KG1 (cell line): ENCODE measurements at regions not wholly inside any gene's neighbourhood (a gene's known extent, or its start where the extent isn't known, plus 50 kb on each side); places are given as distances from the start of the nearest gene placed in this dataset.

ENCODE experiments used
- DNase-seq: peaks from one replicate; lab custom pipeline; 2025; lab: John Stamatoyannopoulos, UW

GRCh38 chr12:107347261-107347660 lies 253.9 kb upstream of the CRY1 start:
- no peak for DNase-seq

- no peak for DNase-seq
Observed at GRCh38 chr12:107349008-107349747, 255.8 kb upstream of the CRY1 start.

- no peak for DNase-seq
Observed at GRCh38 chr12:107349839-107350238, 256.5 kb upstream of the CRY1 start.

DNA sequence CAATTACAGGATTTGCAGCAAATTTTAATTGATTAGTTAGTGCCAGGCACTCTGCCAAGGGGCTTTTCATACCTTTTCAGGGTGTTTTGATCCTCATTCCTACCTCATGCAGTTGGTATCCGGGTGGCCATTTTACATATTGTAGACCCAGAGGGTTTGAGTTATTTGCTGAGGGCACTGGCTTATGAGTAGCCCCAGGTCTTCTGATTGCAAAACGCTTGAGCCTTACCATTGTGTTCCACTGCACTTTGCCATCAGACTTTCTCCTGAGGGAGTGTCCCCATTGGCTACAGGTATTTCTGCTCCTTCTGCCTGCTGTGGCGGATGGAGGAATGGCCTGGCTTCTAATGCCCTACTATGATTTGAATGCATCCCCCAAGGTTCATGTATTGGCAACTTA lies 257.8 kb upstream of the CRY1 start:
- no peak for DNase-seq

GRCh38 chr12:107351713-107352112 lies 258.4 kb upstream of the CRY1 start:
- DNase-seq: no peak

DNA sequence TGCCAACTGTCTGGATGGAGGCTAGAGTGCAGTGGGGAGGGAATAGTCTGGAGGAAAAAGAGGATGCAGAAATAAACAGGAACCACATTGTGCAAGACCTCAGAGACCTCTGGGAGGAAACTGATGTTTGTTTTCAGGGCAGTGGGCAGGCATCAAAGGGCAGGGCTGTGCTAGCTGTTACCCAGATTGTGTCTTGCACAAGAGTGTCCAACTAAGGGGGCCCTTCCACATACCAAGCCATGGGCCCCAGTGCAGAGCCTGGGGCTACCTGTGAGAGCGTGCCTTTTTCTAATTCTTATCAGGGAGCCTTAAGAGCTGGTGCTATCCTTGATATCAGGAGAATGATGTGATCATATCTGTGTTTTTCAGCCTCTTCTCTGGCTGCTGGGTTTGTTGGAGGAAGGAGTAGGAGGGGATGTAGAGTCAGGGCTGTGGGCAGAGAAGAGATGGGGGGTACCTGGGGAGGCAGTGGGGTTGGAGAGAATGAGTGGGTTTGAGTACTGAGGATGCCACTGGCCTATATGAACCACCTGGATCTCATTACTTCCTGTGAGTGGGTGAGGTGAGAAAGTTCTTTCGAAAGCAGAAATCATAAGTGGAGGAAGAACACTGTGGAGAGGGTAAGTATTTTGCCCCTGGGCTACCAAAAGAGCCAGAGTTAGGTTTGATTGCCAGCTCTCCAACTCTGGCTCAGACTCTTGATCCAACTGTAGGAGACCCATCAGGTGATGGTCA lies 259.2 kb upstream of the CRY1 start:
- DNase-seq: no peak

DNA sequence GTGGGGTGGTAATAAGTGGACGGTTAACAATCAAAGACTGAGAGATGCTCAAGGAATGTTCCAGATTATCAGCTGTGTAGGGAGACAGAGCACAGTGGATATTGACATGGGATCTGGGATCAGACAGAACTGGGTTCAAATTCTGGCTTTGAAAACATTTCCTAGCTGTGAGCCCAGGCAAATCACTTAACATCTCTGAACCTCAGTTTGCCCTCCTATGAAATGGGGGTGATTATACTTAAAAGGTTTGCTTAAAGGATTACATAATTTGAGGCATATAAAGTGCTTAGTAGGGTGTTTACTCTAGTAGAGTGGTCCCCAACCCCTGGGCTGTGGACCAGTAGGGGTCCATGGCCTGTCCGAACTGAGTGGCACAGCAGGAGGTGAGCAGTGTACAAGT lies 260.0 kb upstream of the CRY1 start:
- no peak for DNase-seq

DNA sequence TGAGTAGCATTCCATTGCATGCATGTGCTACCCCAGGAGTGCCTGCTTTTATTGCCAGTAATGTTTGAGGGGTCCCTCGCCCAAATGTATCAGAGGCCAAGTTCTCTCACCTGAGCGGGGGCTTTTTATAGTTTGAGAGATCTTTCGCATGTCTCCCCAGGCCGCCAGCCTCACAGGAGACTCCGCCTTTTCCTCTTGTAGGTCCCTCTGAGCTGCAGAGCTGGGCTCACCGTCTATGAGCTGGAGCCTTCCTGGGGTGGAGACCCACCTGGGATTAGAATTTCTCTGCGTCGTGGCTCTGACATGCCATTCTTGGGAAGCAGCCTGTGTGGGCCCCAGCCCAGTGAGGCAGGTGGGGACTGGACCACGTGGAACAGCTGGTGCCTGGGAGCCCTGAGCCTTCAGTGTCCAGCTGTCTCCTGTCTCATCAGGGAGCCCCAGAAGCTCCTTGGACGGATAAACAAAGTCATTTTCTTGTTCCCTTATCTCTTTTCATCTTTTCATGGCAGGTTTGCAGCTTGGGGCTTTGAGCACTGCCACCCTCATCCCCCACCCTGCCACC lies 261.7 kb upstream of the CRY1 start:
- DNase-seq: no peak

DNA sequence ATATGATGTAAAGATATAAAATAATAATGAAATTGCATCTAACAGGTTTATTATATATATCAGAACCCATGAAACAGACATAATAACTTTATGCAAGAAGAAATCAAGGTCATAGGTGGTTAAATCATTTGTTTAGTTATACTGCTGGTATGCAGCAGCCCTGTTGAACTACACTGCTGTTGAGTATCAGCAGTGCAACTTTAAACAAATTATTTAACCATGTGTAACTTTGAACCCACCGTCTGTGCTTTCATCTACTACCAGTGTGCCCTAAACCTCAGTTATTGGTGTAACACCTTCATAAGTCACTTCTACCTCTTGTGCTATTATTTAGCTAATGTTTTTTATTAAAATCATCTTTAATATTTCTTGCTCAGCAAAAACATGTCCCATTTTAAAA lies 262.3 kb upstream of the CRY1 start:
- no peak for DNase-seq

DNA sequence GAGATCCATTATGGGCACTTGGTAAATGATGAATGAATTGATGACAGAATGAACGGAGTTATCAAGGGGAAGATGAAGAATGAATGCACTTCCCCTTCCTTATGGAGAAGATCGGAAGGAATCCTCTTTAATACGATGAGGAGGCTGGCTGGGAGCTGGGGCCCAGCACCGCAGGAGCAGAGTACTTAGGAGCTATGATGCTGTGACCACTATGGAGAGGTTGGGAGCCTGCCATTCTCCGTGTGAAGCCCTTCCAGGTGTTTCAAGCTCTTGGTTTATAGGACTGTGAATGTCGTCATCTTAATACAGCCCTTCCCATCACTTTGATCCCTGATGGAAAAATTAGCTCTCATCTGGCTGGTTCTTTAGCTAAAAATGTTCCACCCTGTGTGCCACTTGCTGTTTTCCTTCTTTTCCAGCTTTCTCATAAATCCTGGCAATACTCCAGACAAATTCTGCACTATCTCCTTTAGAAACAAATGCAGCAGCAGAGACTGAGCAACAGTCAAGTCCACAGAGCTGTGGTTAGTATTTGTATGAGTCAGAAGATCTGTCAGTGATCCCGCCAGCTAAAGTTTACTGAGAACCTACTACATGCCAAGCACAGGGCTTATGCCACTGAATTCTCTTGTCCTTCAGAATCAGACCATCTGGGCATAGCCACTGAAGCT lies 263.1 kb upstream of the CRY1 start:
- DNase-seq: no peak

- DNase-seq: no peak
Observed at GRCh38 chr12:107356937-107357295, 263.6 kb upstream of the CRY1 start.

- no peak for DNase-seq
Observed at GRCh38 chr12:107359382-107359781, 266.0 kb upstream of the CRY1 start.

DNA sequence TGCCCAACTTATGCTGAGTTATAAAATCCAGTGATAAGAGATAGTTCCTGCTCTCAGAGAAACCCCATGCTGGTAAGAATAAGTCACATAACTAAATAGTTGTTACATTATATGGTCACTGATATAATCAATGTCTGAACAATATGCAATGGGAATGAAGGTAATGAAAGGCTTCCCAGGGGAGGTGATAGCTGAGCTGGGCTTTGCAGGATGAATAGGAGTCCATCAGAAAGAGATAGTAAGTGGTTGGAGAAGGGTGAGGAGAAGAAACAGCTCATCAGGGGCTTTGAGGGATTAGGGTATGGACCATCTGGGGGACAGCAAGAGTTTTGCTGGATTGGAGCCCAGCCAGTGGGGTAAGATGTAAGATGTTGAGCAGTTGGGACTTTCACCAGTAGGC lies 266.7 kb upstream of the CRY1 start:
- no peak for DNase-seq

- no peak for DNase-seq
Observed at GRCh38 chr12:107360482-107360881, 267.1 kb upstream of the CRY1 start.

DNA sequence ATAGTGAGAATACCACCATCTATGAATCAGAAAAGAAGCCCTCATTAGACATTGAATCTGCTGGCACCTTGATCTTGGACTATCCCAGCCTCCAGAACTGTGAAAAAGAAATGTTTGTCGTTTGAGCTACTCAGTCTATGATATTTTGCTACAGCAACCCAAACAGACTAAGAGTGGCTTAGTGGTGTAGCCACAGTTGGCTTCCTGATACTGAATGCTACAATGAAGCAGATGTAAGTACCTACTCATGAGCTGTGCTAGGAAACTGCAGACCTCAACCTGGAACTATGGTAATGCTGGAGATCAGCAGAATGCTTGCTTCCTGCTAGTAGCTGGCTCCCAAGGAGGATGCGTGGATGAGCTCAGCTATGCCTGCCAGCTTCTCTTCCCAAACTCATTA lies 268.6 kb upstream of the CRY1 start:
- no peak for DNase-seq

GRCh38 chr12:107362960-107363359 lies 269.6 kb upstream of the CRY1 start:
- DNase-seq: no peak

GRCh38 chr12:107364875-107365518 lies 271.6 kb upstream of the CRY1 start:
- no peak for DNase-seq

DNA sequence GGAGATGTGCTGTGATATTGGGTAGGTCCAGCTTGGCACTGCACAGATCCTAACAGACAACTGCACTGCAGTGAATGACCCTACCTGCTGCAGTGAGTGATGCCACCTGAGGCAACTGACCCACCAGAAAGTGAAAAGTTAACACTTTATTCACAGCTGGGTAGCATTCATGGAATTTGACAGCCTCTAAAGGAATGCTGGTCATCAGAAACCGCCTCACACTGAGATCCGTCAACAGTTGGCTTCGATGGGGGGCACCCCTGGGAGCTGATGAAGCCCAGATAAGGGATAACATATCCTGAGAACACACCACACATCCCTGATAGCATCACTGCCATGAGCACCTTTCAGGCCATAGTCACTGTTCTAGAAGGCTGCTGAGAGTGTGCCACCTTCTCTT lies 272.4 kb upstream of the CRY1 start:
- no peak for DNase-seq

- DNase-seq: no peak
Observed at GRCh38 chr12:107366322-107366721, 273.0 kb upstream of the CRY1 start.

DNA sequence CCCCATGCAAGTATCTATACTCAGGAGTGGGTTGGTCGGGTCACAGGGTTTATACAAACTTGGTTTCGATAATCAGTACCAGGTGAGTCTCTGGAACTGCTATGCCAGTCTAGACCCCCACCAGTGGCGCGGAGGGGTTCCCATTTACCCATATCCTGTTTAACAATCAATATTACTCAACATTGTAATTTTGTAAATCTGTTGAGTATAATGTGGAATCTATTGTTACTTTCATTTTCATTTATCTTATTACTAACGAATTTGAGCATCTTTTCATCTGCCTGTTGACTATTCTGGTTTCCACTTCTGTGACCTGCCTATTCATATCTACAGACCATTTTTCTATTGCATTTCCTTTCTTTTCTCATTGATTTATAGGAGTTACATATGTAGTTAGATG lies 275.2 kb upstream of the CRY1 start:
- no peak for DNase-seq

DNA sequence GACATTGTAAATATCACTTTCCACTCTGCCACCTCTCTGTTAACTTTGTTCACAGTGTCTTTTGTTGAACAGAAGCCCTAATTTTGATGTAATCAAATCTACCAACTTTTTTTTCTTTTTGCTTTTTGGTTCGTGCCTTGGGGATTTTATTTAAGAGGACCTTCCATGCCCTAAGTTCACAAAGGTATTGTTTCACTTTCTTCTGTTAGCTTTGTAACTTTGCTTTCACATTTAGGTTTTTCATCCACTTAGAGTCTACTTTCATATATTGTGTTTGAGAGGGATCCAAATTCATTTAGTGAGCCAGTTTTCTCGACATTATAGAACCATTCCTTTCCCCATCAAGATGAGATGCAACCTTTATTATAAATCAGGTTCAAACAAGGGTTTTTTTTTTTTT lies 275.7 kb upstream of the CRY1 start:
- no peak for DNase-seq

DNA sequence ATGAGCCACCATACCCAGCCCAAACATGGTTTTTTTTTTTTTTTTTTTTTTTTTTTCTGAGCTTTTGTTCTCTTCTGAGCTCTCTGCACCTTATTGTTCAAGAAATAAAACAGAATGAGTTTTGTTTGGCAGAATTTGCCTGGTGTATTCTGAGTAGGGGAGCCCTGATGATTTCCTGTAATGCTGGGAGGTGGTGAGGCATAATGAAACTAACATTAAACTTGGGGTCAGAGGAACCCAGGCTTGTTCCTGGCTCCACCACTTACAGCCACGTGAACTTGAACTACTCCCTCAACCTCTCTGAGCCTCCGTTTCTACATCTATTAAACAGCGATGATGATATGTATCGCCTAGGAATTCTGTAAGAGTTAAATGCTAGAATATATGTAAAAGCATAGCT lies 276.3 kb upstream of the CRY1 start:
- DNase-seq: no peak
